ENCODE measurements at regions not wholly inside any gene's neighbourhood (a gene's known extent, or its start where the extent isn't known, plus 50 kb on each side); places are given as distances from the start of the nearest gene placed in this dataset.

- Histone ChIP-seq H4K8ac (ENCODE audit: low read depth in 2 of 2, low read length in 2 of 2) (no peak overlapping the region), H3K27me3 (ENCODE audit: control insufficient read depth, insufficient read depth, low read length) (no peaks in the 10 kb centered on the region), H2BK20ac (ENCODE audit: low read depth, low read length) (no peak overlapping the region), H3K4me3 (ENCODE audit: insufficient read depth, low read depth, low read length) (no peak overlapping the region), H3K56ac (ENCODE audit: extremely low read depth, insufficient read depth, low read length) (no peak overlapping the region), H3K36me3 (ENCODE audit: control insufficient read depth, insufficient read depth, low read length) (no peaks in the 10 kb centered on the region), H3K79me1 (ENCODE audit: low read depth in 1 of 2, low read length in 2 of 2) (no peaks in the 10 kb centered on the region), H3K4ac (ENCODE audit: low read depth, low read length) (no peak overlapping the region), H4K91ac (ENCODE audit: insufficient read depth, low read depth, low read length) (no peak overlapping the region), H4K5ac (ENCODE audit: low read depth, low read length) (no peak overlapping the region), H4K20me1 (ENCODE audit: insufficient read depth, low read length) (no peaks in the 10 kb centered on the region), H3K9me1 (ENCODE audit: insufficient read depth, low read length) (no peaks in the 10 kb centered on the region), H3K27ac (ENCODE audit: insufficient read depth, low read length) (no peak overlapping the region), H3K4me1 (ENCODE audit: control insufficient read depth, insufficient read depth, low read length) (no peaks in the 10 kb centered on the region), H2AFZ (replicated peaks; ENCODE audit: low read length, poor library complexity) (no peak overlapping the region), H2AK5ac (ENCODE audit: low read depth, low read length) (no peak overlapping the region), H3K14ac (replicated peaks; ENCODE audit: low read depth, low read length) (no peak overlapping the region), H3K9ac (ENCODE audit: low read depth, low read length) (no peak overlapping the region), H2BK15ac (ENCODE audit: low read depth, low read length) (no peak overlapping the region), H2AK9ac (replicated peaks; ENCODE audit: low read depth, low read length, poor library complexity) (no peak overlapping the region), H3K4me2 (ENCODE audit: low read depth, low read length) (no peak overlapping the region), H3K9me3 (ENCODE audit: control insufficient read depth, insufficient read depth, low read length) (peaks cover 36% of the 10 kb centered on the region), H2BK5ac (ENCODE audit: low read depth, low read length, poor library complexity, severe bottlenecking) (no peak overlapping the region), H3K18ac (ENCODE audit: low read depth, low read length) (no peak overlapping the region), H2BK120ac (ENCODE audit: low read depth, low read length) (no peak overlapping the region), H3K23ac (ENCODE audit: low read depth, low read length) (no peak overlapping the region)
- in situ Hi-C loops (cut with MboI; ENCODE audit: low sequenced_read_pairs) (no loop called here), dilution Hi-C loops (cut with HindIII; ENCODE audit: low sequenced_read_pairs, unreplicated experiment) (no loop called here), intact Hi-C loops (cut with micrococcal nuclease) (no loop called here)
- CTCF ChIA-PET = no interaction called here
- TF ChIP-seq MXI1 (IDR thresholded peaks at IDR 0.05; ENCODE audit: borderline replicate concordance, low read depth, low read length) = no peak
- TF ChIP-seq USF2 (IDR thresholded peaks at IDR 0.05; ENCODE audit: low read depth, low read length) = no peak
- TF ChIP-seq, protein P1, sequence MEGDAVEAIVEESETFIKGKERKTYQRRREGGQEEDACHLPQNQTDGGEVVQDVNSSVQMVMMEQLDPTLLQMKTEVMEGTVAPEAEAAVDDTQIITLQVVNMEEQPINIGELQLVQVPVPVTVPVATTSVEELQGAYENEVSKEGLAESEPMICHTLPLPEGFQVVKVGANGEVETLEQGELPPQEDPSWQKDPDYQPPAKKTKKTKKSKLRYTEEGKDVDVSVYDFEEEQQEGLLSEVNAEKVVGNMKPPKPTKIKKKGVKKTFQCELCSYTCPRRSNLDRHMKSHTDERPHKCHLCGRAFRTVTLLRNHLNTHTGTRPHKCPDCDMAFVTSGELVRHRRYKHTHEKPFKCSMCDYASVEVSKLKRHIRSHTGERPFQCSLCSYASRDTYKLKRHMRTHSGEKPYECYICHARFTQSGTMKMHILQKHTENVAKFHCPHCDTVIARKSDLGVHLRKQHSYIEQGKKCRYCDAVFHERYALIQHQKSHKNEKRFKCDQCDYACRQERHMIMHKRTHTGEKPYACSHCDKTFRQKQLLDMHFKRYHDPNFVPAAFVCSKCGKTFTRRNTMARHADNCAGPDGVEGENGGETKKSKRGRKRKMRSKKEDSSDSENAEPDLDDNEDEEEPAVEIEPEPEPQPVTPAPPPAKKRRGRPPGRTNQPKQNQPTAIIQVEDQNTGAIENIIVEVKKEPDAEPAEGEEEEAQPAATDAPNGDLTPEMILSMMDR (conservative IDR thresholded peaks at IDR 0.05; ENCODE audit: low read depth, low read length) = no peak
- no peak for TF ChIP-seq CHD1 (IDR thresholded peaks at IDR 0.05; ENCODE audit: low read depth, low read length)
- no peak for TF ChIP-seq ELK1 (IDR thresholded peaks at IDR 0.05; ENCODE audit: borderline replicate concordance, low read depth, low read length)
- TF ChIP-seq CEBPB (IDR thresholded peaks at IDR 0.05; ENCODE audit: low read depth, low read length) = no peak
- TF ChIP-seq MAFK (IDR thresholded peaks at IDR 0.05; ENCODE audit: low read depth, low read length) = no peak
- no peak for TF ChIP-seq RAD21 (IDR thresholded peaks at IDR 0.05; ENCODE audit: low read length)
- TF ChIP-seq RFX5 (IDR thresholded peaks at IDR 0.05; ENCODE audit: low read depth, low read length) = no peak
- no peak for TF ChIP-seq RCOR1 (IDR thresholded peaks at IDR 0.05; ENCODE audit: insufficient replicate concordance, low read length)
- no peak for TF ChIP-seq FOS (IDR thresholded peaks at IDR 0.05; ENCODE audit: low read depth, low read length)
- no peak for TF ChIP-seq BHLHE40 (IDR thresholded peaks at IDR 0.05; ENCODE audit: low read depth, low read length)
- TF ChIP-seq SMC3 (IDR thresholded peaks at IDR 0.05; ENCODE audit: low read depth, low read length) = no peak
- TF ChIP-seq NFE2L2 (IDR thresholded peaks at IDR 0.05; ENCODE audit: low read depth, low read length) = no peak
- TF ChIP-seq POLR2A (IDR thresholded peaks at IDR 0.05; ENCODE audit: low read depth, low read length) = no peak
- DNase-seq (no peak), ATAC-seq (ENCODE audit: low read depth) (no peak)
- no CpG with 5 or more reads among the region's 1 CpG for WGBS, 2 experiments (ENCODE audit: extremely low coverage in 2 of 2, insufficient read length in 1 of 2)
- no TSS peak for BruUV-seq (replicated peaks)
- POLR2A ChIA-PET (ENCODE audit: unreplicated experiment) = no interaction called here
Observed at GRCh38 chr22:49503321-49503720, 324.4 kb downstream of the BRD1 start.

Data from IMR-90 (cell line).